ENCODE measurements at regions not wholly inside any gene's neighbourhood (a gene's known extent, or its start where the extent isn't known, plus 50 kb on each side); places are given as distances from the start of the nearest gene placed in this dataset.

- H2AFZ ChIP-seq (ENCODE audit: low read length): no peak overlapping the region
- H3F3A ChIP-seq (ENCODE audit: low read length, unreplicated experiment): no peaks in the 10 kb centered on the region
- no peak overlapping the region for H3K4me2 ChIP-seq (ENCODE audit: low read length)
- no TSS peak for BruUV-seq (replicated peaks)
- H3K9ac ChIP-seq (ENCODE audit: low read length): no peak overlapping the region
- ATAC-seq: no peak
- H3K4me3 ChIP-seq (ENCODE audit: low read length): no peak overlapping the region
- H3K79me2 ChIP-seq (ENCODE audit: low read length): no peaks in the 10 kb centered on the region
- intact Hi-C loops (cut with micrococcal nuclease): no loop called here
- ChIA-PET CTCF (interaction anchor here (0.6 kb wide), 1 partner anchor 63 kb away, joined by 3 read pairs; no protein-coding TSS in a partner anchor), POLR2A (ENCODE audit: unreplicated experiment) (no interaction called here)
- no peaks in the 10 kb centered on the region for H3K9me2 ChIP-seq (replicated peaks; ENCODE audit: low read length)
- DNase-seq: no peak
- H4K20me1 ChIP-seq (ENCODE audit: low read length): no peaks in the 10 kb centered on the region
- no peaks in the 10 kb centered on the region for H3K9me3 ChIP-seq (ENCODE audit: low read length)
- H3K36me3 ChIP-seq (ENCODE audit: low read depth, low read length): no peaks in the 10 kb centered on the region
- H3K27me3 ChIP-seq (ENCODE audit: low read length): peaks cover 54% of the 10 kb centered on the region
- no peak for TF ChIP-seq EZH2phosphoT487 (IDR thresholded peaks at IDR 0.05; ENCODE audit: borderline replicate concordance, low read length)
- no peak for TF ChIP-seq EZH2 (IDR thresholded peaks at IDR 0.05; ENCODE audit: low read length, unreplicated experiment)
- no peak for TF ChIP-seq CTCF (conservative IDR thresholded peaks at IDR 0.05; ENCODE audit: low read depth, low read length)
- H3K4me1 ChIP-seq (ENCODE audit: insufficient read depth, low read length): no peaks in the 10 kb centered on the region
- H3K27ac ChIP-seq (ENCODE audit: low read length): no peak overlapping the region
Measured at GRCh38 chr14:23694949-23695663, 58.9 kb downstream of the DHRS2 start.

GRCh38 chr14:23695664-23695999, 59.5 kb downstream of the DHRS2 start:
- H3K4me1 ChIP-seq (ENCODE audit: insufficient read depth, low read length): no peaks in the 10 kb centered on the region
- H3K4me3 ChIP-seq (ENCODE audit: low read length): no peak overlapping the region

More at GRCh38 chr14:23695664-23695999, 59.5 kb downstream of the DHRS2 start:
- no peak for TF ChIP-seq EZH2 (IDR thresholded peaks at IDR 0.05; ENCODE audit: low read length, unreplicated experiment)
- TF ChIP-seq CTCF (conservative IDR thresholded peaks at IDR 0.05; ENCODE audit: low read depth, low read length): no peak
- no peak for TF ChIP-seq EZH2phosphoT487 (IDR thresholded peaks at IDR 0.05; ENCODE audit: borderline replicate concordance, low read length)
- BruUV-seq (replicated peaks): no TSS peak
- Histone ChIP-seq H3K36me3 (ENCODE audit: low read depth, low read length) (no peaks in the 10 kb centered on the region), H4K20me1 (ENCODE audit: low read length) (no peaks in the 10 kb centered on the region), H3K9me2 (replicated peaks; ENCODE audit: low read length) (no peaks in the 10 kb centered on the region), H3K79me2 (ENCODE audit: low read length) (no peaks in the 10 kb centered on the region), H3K27me3 (ENCODE audit: low read length) (peaks cover 54% of the 10 kb centered on the region), H2AFZ (ENCODE audit: low read length) (no peak overlapping the region), H3K9me3 (ENCODE audit: low read length) (no peaks in the 10 kb centered on the region), H3K4me2 (ENCODE audit: low read length) (no peak overlapping the region), H3K9ac (ENCODE audit: low read length) (no peak overlapping the region), H3K27ac (ENCODE audit: low read length) (no peak overlapping the region), H3F3A (ENCODE audit: low read length, unreplicated experiment) (no peaks in the 10 kb centered on the region)
- intact Hi-C loops (cut with micrococcal nuclease): no loop called here
- no peak for DNase-seq
- ChIA-PET POLR2A (ENCODE audit: unreplicated experiment) (no interaction called here), CTCF (no interaction called here)
- ATAC-seq: no peak

Data from PC-3 (cell line).